ENCODE measurements at regions not wholly inside any gene's neighbourhood (a gene's known extent, or its start where the extent isn't known, plus 50 kb on each side); places are given as distances from the start of the nearest gene placed in this dataset.

DNA sequence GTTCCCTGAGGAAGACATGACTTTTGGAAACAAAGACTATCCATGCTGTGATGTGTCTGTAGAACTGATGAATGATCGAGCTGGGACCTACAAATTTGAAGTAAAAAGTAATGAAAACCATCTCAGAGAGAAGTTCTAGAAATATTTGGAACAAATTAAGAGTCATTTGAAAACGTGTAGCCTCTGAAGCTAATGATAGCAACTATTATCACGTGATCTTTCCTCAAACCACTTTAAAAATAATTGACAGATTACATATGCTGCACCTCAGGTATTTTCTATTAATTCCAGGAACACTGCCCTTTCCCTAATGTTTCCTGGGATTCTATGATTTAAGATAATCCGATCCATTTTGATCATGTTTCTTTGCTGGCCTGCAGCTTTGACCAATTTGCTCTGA, 990.3 kb downstream of the CDH8 start:
- no peaks in the 10 kb centered on the region for H3K4me1 ChIP-seq (ENCODE audit: insufficient read depth, low read length)
- H3K27ac ChIP-seq (ENCODE audit: low read depth, low read length) = no peak overlapping the region
- no peaks in the 10 kb centered on the region for H4K20me1 ChIP-seq (ENCODE audit: insufficient read depth, low read length)
- TF ChIP-seq, protein P1, sequence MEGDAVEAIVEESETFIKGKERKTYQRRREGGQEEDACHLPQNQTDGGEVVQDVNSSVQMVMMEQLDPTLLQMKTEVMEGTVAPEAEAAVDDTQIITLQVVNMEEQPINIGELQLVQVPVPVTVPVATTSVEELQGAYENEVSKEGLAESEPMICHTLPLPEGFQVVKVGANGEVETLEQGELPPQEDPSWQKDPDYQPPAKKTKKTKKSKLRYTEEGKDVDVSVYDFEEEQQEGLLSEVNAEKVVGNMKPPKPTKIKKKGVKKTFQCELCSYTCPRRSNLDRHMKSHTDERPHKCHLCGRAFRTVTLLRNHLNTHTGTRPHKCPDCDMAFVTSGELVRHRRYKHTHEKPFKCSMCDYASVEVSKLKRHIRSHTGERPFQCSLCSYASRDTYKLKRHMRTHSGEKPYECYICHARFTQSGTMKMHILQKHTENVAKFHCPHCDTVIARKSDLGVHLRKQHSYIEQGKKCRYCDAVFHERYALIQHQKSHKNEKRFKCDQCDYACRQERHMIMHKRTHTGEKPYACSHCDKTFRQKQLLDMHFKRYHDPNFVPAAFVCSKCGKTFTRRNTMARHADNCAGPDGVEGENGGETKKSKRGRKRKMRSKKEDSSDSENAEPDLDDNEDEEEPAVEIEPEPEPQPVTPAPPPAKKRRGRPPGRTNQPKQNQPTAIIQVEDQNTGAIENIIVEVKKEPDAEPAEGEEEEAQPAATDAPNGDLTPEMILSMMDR (IDR thresholded peaks at IDR 0.05; ENCODE audit: extremely low read depth, low read depth, low read length) = no peak
- no peaks in the 10 kb centered on the region for H3K79me2 ChIP-seq (ENCODE audit: insufficient read depth, low read length)
- H2AFZ ChIP-seq (ENCODE audit: low read length) = no peak overlapping the region
- no peak overlapping the region for H3K4me3 ChIP-seq (ENCODE audit: insufficient read depth, low read length)
- H3K4me2 ChIP-seq (ENCODE audit: insufficient read depth, low read length) = no peak overlapping the region
- H3K27me3 ChIP-seq (ENCODE audit: insufficient read depth, low read length) = no peaks in the 10 kb centered on the region
- DNase-seq (ENCODE audit: insufficient read length, low spot score, missing footprints) = no peak
- peaks cover 4% of the 10 kb centered on the region for H3K9me3 ChIP-seq (ENCODE audit: low read depth, low read length)
- no peaks in the 10 kb centered on the region for H3K36me3 ChIP-seq (ENCODE audit: insufficient read depth, low read length)

DNA sequence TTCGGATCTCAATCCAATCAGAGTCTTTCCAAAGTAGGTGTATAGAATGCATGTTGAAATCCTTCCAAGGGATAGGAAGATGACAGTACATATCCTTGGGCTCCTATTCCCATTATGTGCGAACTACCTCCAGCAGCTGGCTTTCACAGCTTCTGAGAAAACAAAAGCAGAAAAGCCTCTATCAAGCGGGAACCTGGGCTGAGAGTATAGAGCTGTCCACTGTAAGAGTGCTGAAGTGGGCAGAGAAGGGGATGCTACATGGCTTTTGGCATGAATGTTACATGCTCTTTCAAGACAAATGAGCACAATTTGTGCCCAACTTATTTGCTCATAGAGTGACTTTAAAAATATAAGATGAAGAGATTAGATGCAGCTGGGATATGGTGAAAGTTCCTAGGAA, 993.5 kb downstream of the CDH8 start:
- TF ChIP-seq, protein P1 (IDR thresholded peaks at IDR 0.05; ENCODE audit: extremely low read depth, low read depth, low read length) = no peak
- Histone ChIP-seq H3K4me1 (ENCODE audit: insufficient read depth, low read length) (no peaks in the 10 kb centered on the region), H3K9me3 (ENCODE audit: low read depth, low read length) (no peaks in the 10 kb centered on the region), H3K27me3 (ENCODE audit: insufficient read depth, low read length) (no peaks in the 10 kb centered on the region), H3K27ac (ENCODE audit: low read depth, low read length) (no peak overlapping the region), H3K4me2 (ENCODE audit: insufficient read depth, low read length) (no peak overlapping the region), H2AFZ (ENCODE audit: low read length) (no peak overlapping the region), H3K36me3 (ENCODE audit: insufficient read depth, low read length) (no peaks in the 10 kb centered on the region), H3K4me3 (ENCODE audit: insufficient read depth, low read length) (no peak overlapping the region), H4K20me1 (ENCODE audit: insufficient read depth, low read length) (no peaks in the 10 kb centered on the region), H3K79me2 (ENCODE audit: insufficient read depth, low read length) (no peaks in the 10 kb centered on the region)
- no peak for DNase-seq (ENCODE audit: insufficient read length, low spot score, missing footprints)

DNA sequence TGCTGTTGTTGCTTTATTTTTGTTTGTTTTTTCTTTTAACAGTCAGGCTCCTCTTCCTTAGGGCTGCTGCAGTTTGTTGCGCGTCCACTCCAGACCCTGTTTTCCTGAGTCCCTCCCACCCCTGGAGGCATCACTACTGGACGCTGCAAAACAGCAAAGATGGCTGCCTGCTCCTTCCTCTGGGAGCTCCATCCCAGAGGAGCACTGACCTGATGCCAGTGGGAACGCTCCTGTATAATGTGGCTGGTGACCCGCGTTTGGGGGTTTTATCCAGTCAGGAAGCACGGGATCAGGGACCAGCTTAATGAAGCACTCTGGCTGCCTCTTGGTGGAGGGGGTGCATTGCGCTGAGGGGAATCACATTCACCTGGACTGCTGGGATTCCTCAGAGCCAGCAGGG, 1005.6 kb downstream of the CDH8 start:
- H3K36me3 ChIP-seq (ENCODE audit: insufficient read depth, low read length) = no peaks in the 10 kb centered on the region
- H3K4me1 ChIP-seq (ENCODE audit: insufficient read depth, low read length) = no peaks in the 10 kb centered on the region
- H3K27me3 ChIP-seq (ENCODE audit: insufficient read depth, low read length) = no peaks in the 10 kb centered on the region
- no peak overlapping the region for H3K4me2 ChIP-seq (ENCODE audit: insufficient read depth, low read length)
- H3K4me3 ChIP-seq (ENCODE audit: insufficient read depth, low read length) = no peak overlapping the region
- H2AFZ ChIP-seq (ENCODE audit: low read length) = no peak overlapping the region
- no peak for DNase-seq (ENCODE audit: insufficient read length, low spot score, missing footprints)
- TF ChIP-seq, protein P1 (IDR thresholded peaks at IDR 0.05; ENCODE audit: extremely low read depth, low read depth, low read length) = no peak
- no peak overlapping the region for H3K27ac ChIP-seq (ENCODE audit: low read depth, low read length)
- no peaks in the 10 kb centered on the region for H3K79me2 ChIP-seq (ENCODE audit: insufficient read depth, low read length)
- no peaks in the 10 kb centered on the region for H4K20me1 ChIP-seq (ENCODE audit: insufficient read depth, low read length)
- H3K9me3 ChIP-seq (ENCODE audit: low read depth, low read length) = no peaks in the 10 kb centered on the region

DNA sequence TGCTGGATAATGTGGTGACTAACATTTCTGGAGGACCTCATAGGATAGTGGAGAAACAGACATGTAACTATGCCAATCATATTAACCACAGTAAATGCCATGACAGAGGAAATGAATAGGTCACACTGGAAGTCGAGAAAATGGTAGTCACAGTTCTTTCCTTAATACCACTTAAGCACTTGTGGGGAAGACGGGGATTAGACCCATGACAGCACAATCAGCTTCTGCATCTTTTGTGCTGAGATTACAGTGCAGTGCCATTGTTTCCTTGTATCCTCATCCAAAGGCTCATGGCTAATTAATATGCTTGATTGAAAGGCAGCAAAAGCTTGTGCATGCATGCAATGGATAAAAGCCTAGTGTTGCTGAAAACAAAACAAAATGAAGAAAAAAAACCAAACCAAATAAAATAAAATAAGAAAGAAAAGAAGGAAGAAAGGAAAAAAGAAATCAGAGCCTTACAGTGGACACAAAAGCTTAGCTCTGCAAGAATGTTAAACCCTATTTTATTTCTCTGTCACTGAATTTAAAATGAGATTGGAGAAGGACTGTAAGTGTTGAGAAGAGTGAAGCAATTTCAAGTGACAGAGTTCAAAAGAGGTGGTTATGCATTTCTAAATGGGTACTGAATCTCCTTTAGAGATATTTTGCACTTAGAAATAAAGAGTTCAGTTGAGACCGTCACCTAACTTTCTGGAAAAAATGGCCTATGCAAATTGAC, 1011.9 kb downstream of the CDH8 start:
- no peaks in the 10 kb centered on the region for H3K9me3 ChIP-seq (ENCODE audit: low read depth, low read length)
- no peak overlapping the region for H3K27ac ChIP-seq (ENCODE audit: low read depth, low read length)
- no peaks in the 10 kb centered on the region for H3K4me1 ChIP-seq (ENCODE audit: insufficient read depth, low read length)
- no peaks in the 10 kb centered on the region for H3K36me3 ChIP-seq (ENCODE audit: insufficient read depth, low read length)
- H4K20me1 ChIP-seq (ENCODE audit: insufficient read depth, low read length) = no peaks in the 10 kb centered on the region
- H3K27me3 ChIP-seq (ENCODE audit: insufficient read depth, low read length) = no peaks in the 10 kb centered on the region
- TF ChIP-seq, protein P1 (IDR thresholded peaks at IDR 0.05; ENCODE audit: extremely low read depth, low read depth, low read length) = no peak
- no peak overlapping the region for H3K4me3 ChIP-seq (ENCODE audit: insufficient read depth, low read length)
- no peak overlapping the region for H3K4me2 ChIP-seq (ENCODE audit: insufficient read depth, low read length)
- no peaks in the 10 kb centered on the region for H3K79me2 ChIP-seq (ENCODE audit: insufficient read depth, low read length)
- H2AFZ ChIP-seq (ENCODE audit: low read length) = no peak overlapping the region
- no peak for DNase-seq (ENCODE audit: insufficient read length, low spot score, missing footprints)
